ENCODE measurements at regions not wholly inside any gene's neighbourhood (a gene's known extent, or its start where the extent isn't known, plus 50 kb on each side); places are given as distances from the start of the nearest gene placed in this dataset.

- Histone ChIP-seq H3K18ac (ENCODE audit: extremely low read depth, low read length) (no peak overlapping the region), H2AFZ (ENCODE audit: low read length) (no peak overlapping the region), H3K79me2 (ENCODE audit: control insufficient read depth in 1 of 2, insufficient read depth in 2 of 2, low read length in 2 of 2) (no peaks in the 10 kb centered on the region), H3K4ac (replicated peaks; ENCODE audit: insufficient read length, low read depth, low read length) (no peak overlapping the region), H2BK20ac (ENCODE audit: low read length) (no peak overlapping the region), H2BK120ac (replicated peaks; ENCODE audit: low read depth, low read length) (no peak overlapping the region), H3K9me3 (ENCODE audit: insufficient read depth in 2 of 2, low read depth in 1 of 2, low read length in 1 of 2) (no peaks in the 10 kb centered on the region), H3K27me3 (replicated peaks in 1 of 4; ENCODE audit: control insufficient read depth in 3 of 4, extremely low read depth in 1 of 4, insufficient read depth in 3 of 4, low read length in 3 of 4) (peaks cover 0 to 3% (median 0%) of the 10 kb centered on the region in 4 experiments; a peak in 1 of 7 replicates), H4K5ac (ENCODE audit: insufficient read length, low read depth, low read length) (no peak overlapping the region), H3K79me1 (ENCODE audit: low read depth, low read length) (no peaks in the 10 kb centered on the region), H2AK5ac (ENCODE audit: low read depth, low read length) (no peak overlapping the region), H3K23ac (ENCODE audit: insufficient read length) (no peak overlapping the region), H3K56ac (replicated peaks; ENCODE audit: insufficient read length, low read depth, low read length) (no peak overlapping the region), H3K9ac (replicated peaks in 1 of 4; ENCODE audit: extremely low read depth in 1 of 4, low read depth in 3 of 4, low read length in 3 of 4) (no peak overlapping the region), H3K4me1 (replicated peaks in 1 of 4; ENCODE audit: control insufficient read depth in 3 of 4, insufficient read depth in 4 of 4, low read length in 3 of 4) (peaks cover 1 to 4% (median 2%) of the 10 kb centered on the region in 4 experiments; a peak in 4 of 7 replicates), H3K14ac (ENCODE audit: insufficient read length) (no peak overlapping the region), H3K23me2 (ENCODE audit: low read depth, low read length) (peaks cover 5% of the 10 kb centered on the region; the same call in 1 of the 2 replicates), H3K4me2 (ENCODE audit: insufficient read depth in 1 of 2, low read depth in 2 of 2, low read length in 2 of 2) (no peak overlapping the region), H3K36me3 (ENCODE audit: control insufficient read depth in 2 of 4, insufficient read depth in 4 of 4, low read length in 3 of 4) (no peaks in the 10 kb centered on the region), H4K8ac (ENCODE audit: extremely low read depth, insufficient read depth, low read length) (no peak overlapping the region), H3K27ac (ENCODE audit: low read depth, low read length) (no peak overlapping the region), H4K91ac (replicated peaks; ENCODE audit: insufficient read length, low read length) (no peak overlapping the region), H3K4me3 (ENCODE audit: extremely low read depth in 1 of 4, insufficient read depth in 2 of 4, low read depth in 3 of 4, low read length in 4 of 4) (no peak overlapping the region), H4K20me1 (replicated peaks in 1 of 2; ENCODE audit: control insufficient read depth in 1 of 2, insufficient read depth in 2 of 2, low read length in 2 of 2) (no peaks in the 10 kb centered on the region), H2BK15ac (ENCODE audit: low read length) (no peak overlapping the region), H2BK5ac (ENCODE audit: low read depth, low read length) (no peak overlapping the region), H2BK12ac (ENCODE audit: low read depth, low read length) (no peak overlapping the region)
- FAIRE-seq (no peak), DNase-seq (ENCODE audit: low read depth in 1 of 2, low spot score in 2 of 2) (no peak)
- ChIA-PET POLR2A (ENCODE audit: partially characterized antibody) (no interaction called here), CTCF (ENCODE audit: partially characterized antibody) (no interaction called here)
- TF ChIP-seq HDAC6 (IDR thresholded peaks at IDR 0.05; ENCODE audit: low read depth, low read length) (no peak), SIRT6 (IDR thresholded peaks at IDR 0.05; ENCODE audit: low read length) (no peak), POU5F1 (IDR thresholded peaks at IDR 0.05; ENCODE audit: low read depth, low read length) (no peak), SRF (IDR thresholded peaks at IDR 0.05; ENCODE audit: low read depth, low read length) (no peak), JUN (IDR thresholded peaks at IDR 0.05; ENCODE audit: low read depth, low read length) (no peak), EP300 (IDR thresholded peaks at IDR 0.05; ENCODE audit: borderline replicate concordance in 1 of 2, low read depth in 2 of 2, low read length in 2 of 2) (no peak), SIN3A (conservative IDR thresholded peaks at IDR 0.05 in 1 of 2, IDR thresholded peaks at IDR 0.05 in 1 of 2; ENCODE audit: low read depth in 1 of 2, low read length in 2 of 2) (no peak), ZNF274 (IDR thresholded peaks at IDR 0.05; ENCODE audit: borderline replicate concordance, extremely low read depth, low read length) (no peak)
- 78% methylated on average over 8 of the region's 8 CpGs; no CpG with 5 or more reads in 1 of the 2 experiments for WGBS, 2 experiments (ENCODE audit: extremely low coverage in 1 of 2, insufficient coverage in 1 of 2, insufficient read length in 1 of 2, insufficient replicate concordance in 2 of 2, low coverage in 1 of 2, low lambda C conversion rate in 2 of 2, missing lambda C conversion rate in 1 of 2)
These were observed 143.9 kb downstream of the SHOX start for GRCh38 chrX:774536-774935.

Measured in H1 (cell line).